GM19025 (cell line): ENCODE measurements at regions not wholly inside any gene's neighbourhood (a gene's known extent, or its start where the extent isn't known, plus 50 kb on each side); places are given as distances from the start of the nearest gene placed in this dataset.
"Not testable (repeated sequence)": the region's sequence is repeated elsewhere in the genome, so short reads cannot be mapped to it uniquely, and the experiment has no call there.

ENCODE experiments used
- ATAC-seq: cut with Tn5 transposase; IDR thresholded peaks from one replicate; pipeline ENCODE4 v1.9.1; 2021; ENCODE audit warnings: mild to moderate bottlenecking, low read depth, moderate library complexity; ENCODE audit not compliant: unreplicated experiment

- ATAC-seq, result no peak
Observed at GRCh38 chr2:407630-408029, 119.7 kb upstream of the ALKAL2 start.

- ATAC-seq, result no peak
Observed at GRCh38 chr2:406876-407275, 119.0 kb upstream of the ALKAL2 start.

- no peak for ATAC-seq
Observed at GRCh38 chr2:406231-406630, 118.3 kb upstream of the ALKAL2 start.

- ATAC-seq, result no peak
Observed at GRCh38 chr2:404581-404980, 116.7 kb upstream of the ALKAL2 start.

- ATAC-seq, result no peak
Observed at GRCh38 chr2:403682-404081, 115.8 kb upstream of the ALKAL2 start.

GRCh38 chr2:402721-403120 is 114.8 kb upstream of the ALKAL2 start:
- ATAC-seq, result no peak

- ATAC-seq, result no peak
Observed at GRCh38 chr2:402206-402605, 114.3 kb upstream of the ALKAL2 start.

- ATAC-seq, result no peak
Observed at GRCh38 chr2:401019-401679, 113.3 kb upstream of the ALKAL2 start.

GRCh38 chr2:397926-398325 is 110.0 kb upstream of the ALKAL2 start:
- no peak for ATAC-seq

GRCh38 chr2:397521-397920 is 109.6 kb upstream of the ALKAL2 start:
- ATAC-seq, result no peak

- no peak for ATAC-seq
Observed at GRCh38 chr2:396903-397302, 109.0 kb upstream of the ALKAL2 start.

GRCh38 chr2:395886-396285 is 108.0 kb upstream of the ALKAL2 start:
- ATAC-seq, result no peak

- no peak for ATAC-seq
Observed at GRCh38 chr2:393711-394696, 106.1 kb upstream of the ALKAL2 start.

- ATAC-seq, result no peak
Observed at GRCh38 chr2:392926-393280, 105.0 kb upstream of the ALKAL2 start.

GRCh38 chr2:392181-392925 is 104.5 kb upstream of the ALKAL2 start:
- no peak for ATAC-seq

GRCh38 chr2:391696-392095 is 103.8 kb upstream of the ALKAL2 start:
- no peak for ATAC-seq

- no peak for ATAC-seq
Observed at GRCh38 chr2:390959-391358, 103.1 kb upstream of the ALKAL2 start.

GRCh38 chr2:389985-390384 is 102.1 kb upstream of the ALKAL2 start:
- ATAC-seq, result not testable (repeated sequence)

- not testable (repeated sequence) for ATAC-seq
Observed at GRCh38 chr2:388752-389151, 100.9 kb upstream of the ALKAL2 start.

- ATAC-seq, result no peak
Observed at GRCh38 chr2:387980-388421, 100.1 kb upstream of the ALKAL2 start.
